SK-N-SH treated with all-trans-retinoic acid at 6 μM for 48 hours (cell line): ENCODE measurements at regions not wholly inside any gene's neighbourhood (a gene's known extent, or its start where the extent isn't known, plus 50 kb on each side); places are given as distances from the start of the nearest gene placed in this dataset.

Experiments used
- ATAC-seq: fragments of 200-7000 bp; cut with Tn5 transposase; 3 replicates; pipeline ENCODE4 v1.9.1; 2020; ENCODE audit warnings: mild to moderate bottlenecking, moderate library complexity
- ARNTL ChIP-seq: fragments of 450-650 bp; formaldehyde crosslinking; IDR thresholded peaks from 2 replicates; pipeline ENCODE4 v1.5.0; 2020; ENCODE audit warnings: low read depth, mild to moderate bottlenecking, moderate library complexity, borderline replicate concordance
- BACH2 ChIP-seq: fragments of 250-450 bp; sonication (Bioruptor Pico); IDR thresholded peaks from 2 replicates; pipeline ENCODE4 v1.9.0; 2021; ENCODE audit warnings: mild to moderate bottlenecking, borderline replicate concordance
- CREB5 ChIP-seq: fragments of 250-450 bp; sonication (Bioruptor Pico); IDR thresholded peaks from 2 replicates; pipeline ENCODE4 v1.5.1; 2020; ENCODE audit warnings: low read depth, mild to moderate bottlenecking, moderate library complexity
- CSDC2 ChIP-seq: fragments of 250-450 bp; sonication (Bioruptor Pico); IDR thresholded peaks from 2 replicates; pipeline ENCODE4 v1.5.0; 2020; ENCODE audit warnings: mild to moderate bottlenecking, moderate library complexity
- CSRNP3 ChIP-seq: fragments of 250-450 bp; sonication (Bioruptor Pico); IDR thresholded peaks from 2 replicates; pipeline ENCODE4 v1.5.1; 2021; ENCODE audit warnings: mild to moderate bottlenecking, moderate library complexity
- ESRRG ChIP-seq: fragments of 250-450 bp; sonication (Bioruptor Pico); IDR thresholded peaks from 2 replicates; pipeline ENCODE4 v1.6.1; 2021; ENCODE audit warnings: mild to moderate bottlenecking
- GLIS3 ChIP-seq: fragments of 250-450 bp; sonication (Bioruptor Pico); IDR thresholded peaks from 2 replicates; pipeline ENCODE4 v1.5.0; 2020; ENCODE audit warnings: mild to moderate bottlenecking, moderate library complexity
- ISL1 ChIP-seq: fragments of 250-450 bp; sonication (Bioruptor Pico); IDR thresholded peaks from 2 replicates; pipeline ENCODE4 v2.1.2; 2022; ENCODE audit warnings: mild to moderate bottlenecking, moderate library complexity
- OSR1 ChIP-seq: fragments of 250-450 bp; sonication (Bioruptor Pico); IDR thresholded peaks from 2 replicates; pipeline ENCODE4 v1.8.0; 2022; ENCODE audit warnings: moderate library complexity, mild to moderate bottlenecking, inconsistent platforms
- PATZ1 ChIP-seq: fragments of 250-450 bp; sonication (Bioruptor Pico); IDR thresholded peaks from 2 replicates; pipeline ENCODE4 v1.8.0; 2020; ENCODE audit warnings: mild to moderate bottlenecking, moderate library complexity, borderline replicate concordance
- POU6F1 ChIP-seq: fragments of 250-450 bp; sonication (Bioruptor Pico); IDR thresholded peaks from 2 replicates; pipeline ENCODE4 v1.8.0; 2021; ENCODE audit warnings: low read depth, mild to moderate bottlenecking, moderate library complexity, borderline replicate concordance
- RARB ChIP-seq: fragments of 250-450 bp; sonication (Bioruptor Pico); IDR thresholded peaks from 2 replicates; pipeline ENCODE4 v1.8.0; 2021; ENCODE audit warnings: mild to moderate bottlenecking, moderate library complexity
- SNAI2 ChIP-seq: fragments of 250-450 bp; sonication (Bioruptor Pico); IDR thresholded peaks from 2 replicates; pipeline ENCODE4 v1.5.0; 2020; ENCODE audit warnings: mild to moderate bottlenecking, moderate library complexity
- TCF4 ChIP-seq: fragments of 250-450 bp; sonication (Bioruptor Pico); IDR thresholded peaks from 2 replicates; pipeline ENCODE4 v1.8.0; 2021; ENCODE audit warnings: mild to moderate bottlenecking, moderate library complexity, borderline replicate concordance
- TOX ChIP-seq: fragments of 250-450 bp; sonication (Bioruptor Pico); IDR thresholded peaks from 2 replicates; pipeline ENCODE4 v1.8.0; 2021; ENCODE audit warnings: mild to moderate bottlenecking, moderate library complexity, borderline replicate concordance
- TSHZ2 ChIP-seq: fragments of 250-450 bp; sonication (Bioruptor Pico); IDR thresholded peaks from 2 replicates; pipeline ENCODE4 v1.5.0; 2020; ENCODE audit warnings: mild to moderate bottlenecking, moderate library complexity
- ZC3H10 ChIP-seq: fragments of 250-450 bp; sonication (Bioruptor Pico); IDR thresholded peaks from 2 replicates; pipeline ENCODE4 v1.5.1; 2021; ENCODE audit warnings: mild to moderate bottlenecking, moderate library complexity
- ZFP3 ChIP-seq: fragments of 250-450 bp; sonication (Bioruptor Pico); IDR thresholded peaks from 2 replicates; pipeline ENCODE4 v1.5.0; 2020; ENCODE audit warnings: mild to moderate bottlenecking, moderate library complexity
- ZFP30 ChIP-seq: fragments of 450-650 bp; formaldehyde crosslinking; IDR thresholded peaks from 2 replicates; pipeline ENCODE4 v1.5.0; 2022; ENCODE audit warnings: mild to moderate bottlenecking, moderate library complexity
- ZNF70 ChIP-seq: fragments of 450-650 bp; formaldehyde crosslinking; IDR thresholded peaks from 2 replicates; pipeline ENCODE4 v1.5.0; 2020; ENCODE audit warnings: mild to moderate bottlenecking, moderate library complexity
- ZNF8 ChIP-seq: fragments of 450-650 bp; formaldehyde crosslinking; IDR thresholded peaks from 2 replicates; pipeline ENCODE4 v1.5.0; 2020; ENCODE audit warnings: mild to moderate bottlenecking, moderate library complexity

GRCh38 chr1:37399830-37400464 is 74.4 kb upstream of the ZC3H12A start:
- no peak for ATAC-seq
- no peak for TF ChIP-seq POU6F1 (CRISPR knock-in tag)
- no peak for TF ChIP-seq TCF4 (CRISPR knock-in tag)
- TF ChIP-seq, all 23 proteins: peak for 0

- TF ChIP-seq SNAI2 (CRISPR knock-in tag) (no peak), ZNF8 (no peak), PATZ1 (CRISPR knock-in tag) (no peak), ZFP30 (CRISPR knock-in tag) (no peak), TOX (no peak), TCF4 (CRISPR knock-in tag) (no peak), POU6F1 (CRISPR knock-in tag) (no peak), CSDC2 (CRISPR knock-in tag) (no peak), RARB (CRISPR knock-in tag) (no peak), OSR1 (no peak), BACH2 (no peak), ESRRG (CRISPR knock-in tag) (no peak)
- ATAC-seq = no peak
These were observed 73.7 kb upstream of the ZC3H12A start for GRCh38 chr1:37400466-37401225.

GRCh38 chr1:37403166-37403565 is 71.2 kb upstream of the ZC3H12A start:
- ATAC-seq = no peak
- no peak for TF ChIP-seq ZC3H10 (CRISPR knock-in tag)
- no peak for TF ChIP-seq PATZ1 (CRISPR knock-in tag)
- TF ChIP-seq TOX = no peak
- no peak for TF ChIP-seq CREB5 (CRISPR knock-in tag)
- no peak for TF ChIP-seq OSR1
- no peak for TF ChIP-seq TSHZ2 (CRISPR knock-in tag)
- TF ChIP-seq ZNF8 = no peak
- no peak for TF ChIP-seq POU6F1 (CRISPR knock-in tag)
- TF ChIP-seq ARNTL (CRISPR knock-in tag) = no peak
- TF ChIP-seq ZFP3 (CRISPR knock-in tag) = no peak
- TF ChIP-seq ISL1 (CRISPR knock-in tag) = no peak
- no peak for TF ChIP-seq GLIS3 (CRISPR knock-in tag)
- no peak for TF ChIP-seq SNAI2 (CRISPR knock-in tag)
- no peak for TF ChIP-seq ZFP30 (CRISPR knock-in tag)
- TF ChIP-seq ESRRG (CRISPR knock-in tag) = no peak
- no peak for TF ChIP-seq ZNF70 (CRISPR knock-in tag)
- TF ChIP-seq TCF4 (CRISPR knock-in tag) = no peak
- TF ChIP-seq CSRNP3 (CRISPR knock-in tag) = no peak
- TF ChIP-seq, all 23 proteins: peak for 0
